ENCODE measurements at regions not wholly inside any gene's neighbourhood (a gene's known extent, or its start where the extent isn't known, plus 50 kb on each side); places are given as distances from the start of the nearest gene placed in this dataset.

GRCh38 chr18:51721388-51721787, 523.9 kb upstream of the MEX3C start:
- H3K4me1 ChIP-seq (ENCODE audit: control insufficient read depth in 1 of 2, insufficient read depth in 2 of 2, low read length in 2 of 2): no peaks in the 10 kb centered on the region
- BruUV-seq (replicated peaks): no TSS peak
- H3K27me3 ChIP-seq (ENCODE audit: insufficient read depth, low read length): no peaks in the 10 kb centered on the region
- no peak for ATAC-seq
- no peak overlapping the region for H3K27ac ChIP-seq (ENCODE audit: low read depth, low read length)
- no peak overlapping the region for H2AFZ ChIP-seq (ENCODE audit: low read depth, low read length, poor library complexity, severe bottlenecking)
- no peaks in the 10 kb centered on the region for H3K36me3 ChIP-seq (ENCODE audit: control insufficient read depth in 1 of 2, insufficient read depth in 2 of 2, low read length in 2 of 2)
- no peak overlapping the region for H3K9ac ChIP-seq (ENCODE audit: low read length)
- intact Hi-C loops (cut with micrococcal nuclease): no loop called here
- H3K9me2 ChIP-seq (ENCODE audit: insufficient read depth): no peaks in the 10 kb centered on the region
- TF ChIP-seq SRF (IDR thresholded peaks at IDR 0.05; ENCODE audit: low read depth) (no peak), POLR2A (IDR thresholded peaks at IDR 0.05; ENCODE audit: borderline replicate concordance, extremely low read depth, insufficient read depth, insufficient read length) (no peak)
- no peak overlapping the region for H3K4me3 ChIP-seq (replicated peaks in 1 of 2; ENCODE audit: low read depth in 1 of 2, low read length in 2 of 2)
- DNase-seq (ENCODE audit: low read depth, low spot score): no peak
- POLR2A ChIA-PET: no interaction called here
- RAD21 ChIA-PET (ENCODE audit: low non-redundant PET in 1 of 2, low total read pairs in 2 of 2, uncharacterized antibody in 2 of 2, unreplicated experiment in 2 of 2): no interaction called here
- H4K20me1 ChIP-seq (ENCODE audit: insufficient read depth): no peaks in the 10 kb centered on the region
- no peaks in the 10 kb centered on the region; a peak in 1 of 4 replicates for H3K9me3 ChIP-seq (ENCODE audit: control insufficient read depth in 1 of 2, insufficient read depth in 1 of 2, low read depth in 1 of 2, low read length in 2 of 2)
- H3K79me2 ChIP-seq (ENCODE audit: insufficient read depth, low read length): no peaks in the 10 kb centered on the region
- CTCF ChIA-PET: no interaction called here
- no peak overlapping the region for H3K4me2 ChIP-seq (ENCODE audit: low read length)

- Histone ChIP-seq H3K36me3 (ENCODE audit: control insufficient read depth in 1 of 2, insufficient read depth in 2 of 2, low read length in 2 of 2) (no peaks in the 10 kb centered on the region), H3K4me2 (ENCODE audit: low read length) (no peak overlapping the region), H3K4me3 (replicated peaks in 1 of 2; ENCODE audit: low read depth in 1 of 2, low read length in 2 of 2) (no peak overlapping the region), H3K9ac (ENCODE audit: low read length) (no peak overlapping the region), H3K9me2 (ENCODE audit: insufficient read depth) (no peaks in the 10 kb centered on the region), H3K27ac (ENCODE audit: low read depth, low read length) (no peak overlapping the region), H3K27me3 (ENCODE audit: insufficient read depth, low read length) (no peaks in the 10 kb centered on the region), H3K79me2 (ENCODE audit: insufficient read depth, low read length) (no peaks in the 10 kb centered on the region), H3K9me3 (ENCODE audit: control insufficient read depth in 1 of 2, insufficient read depth in 1 of 2, low read depth in 1 of 2, low read length in 2 of 2) (no peaks in the 10 kb centered on the region; a peak in 1 of 4 replicates), H2AFZ (ENCODE audit: low read depth, low read length, poor library complexity, severe bottlenecking) (no peak overlapping the region), H4K20me1 (ENCODE audit: insufficient read depth) (no peaks in the 10 kb centered on the region), H3K4me1 (ENCODE audit: control insufficient read depth in 1 of 2, insufficient read depth in 2 of 2, low read length in 2 of 2) (no peaks in the 10 kb centered on the region)
- ATAC-seq (no peak), DNase-seq (ENCODE audit: low read depth, low spot score) (no peak)
- intact Hi-C loops (cut with micrococcal nuclease): no loop called here
- no TSS peak for BruUV-seq (replicated peaks)
- ChIA-PET CTCF (no interaction called here), RAD21 (ENCODE audit: low non-redundant PET in 1 of 2, low total read pairs in 2 of 2, uncharacterized antibody in 2 of 2, unreplicated experiment in 2 of 2) (no interaction called here), POLR2A (no interaction called here)
- no peak for TF ChIP-seq EZH2phosphoT487 (IDR thresholded peaks at IDR 0.05; ENCODE audit: borderline replicate concordance)
Observed at GRCh38 chr18:51721996-51722395, 524.5 kb upstream of the MEX3C start.

All from HCT116 (cell line).